Osteocyte (in vitro differentiated cells): ENCODE measurements at regions not wholly inside any gene's neighbourhood (a gene's known extent, or its start where the extent isn't known, plus 50 kb on each side); places are given as distances from the start of the nearest gene placed in this dataset.

Source experiments
- DNase-seq: peaks from one replicate; pipeline ENCODE4 v3.0.0; 2021; ENCODE audit warnings: mixed read lengths; ENCODE audit not compliant: unreplicated experiment; ENCODE audit errors: extremely low spot score
- H3K27ac Mint-ChIP-seq: one replicate; pipeline ENCODE4 v1.8.0; 2021; ENCODE audit warnings: mild to moderate bottlenecking, mixed read lengths; ENCODE audit not compliant: unreplicated experiment
- H3K27me3 Mint-ChIP-seq: one replicate; pipeline ENCODE4 v1.8.0; 2021; ENCODE audit warnings: mixed read lengths; ENCODE audit not compliant: unreplicated experiment
- H3K36me3 Mint-ChIP-seq: one replicate; pipeline ENCODE4 v1.8.0; 2021; ENCODE audit warnings: mixed read lengths; ENCODE audit not compliant: unreplicated experiment
- H3K4me1 Mint-ChIP-seq: one replicate; pipeline ENCODE4 v1.8.0; 2021; ENCODE audit warnings: mixed read lengths; ENCODE audit not compliant: unreplicated experiment
- H3K4me3 Mint-ChIP-seq: one replicate; pipeline ENCODE4 v1.8.0; 2021; ENCODE audit warnings: mild to moderate bottlenecking, moderate library complexity, mixed read lengths; ENCODE audit not compliant: unreplicated experiment
- H3K9me3 Mint-ChIP-seq: one replicate; pipeline ENCODE4 v1.8.0; 2021; ENCODE audit warnings: mixed read lengths; ENCODE audit not compliant: unreplicated experiment
- CTCF ChIP-seq: fragments of 200-600 bp; sonication (generic); IDR thresholded peaks from 2 replicates; pipeline ENCODE4 v1.5.0; 2021; ENCODE audit warnings: antibody characterized with exemption, mild to moderate bottlenecking, moderate library complexity

GRCh38 chr5:40141418-40141817 is 538.3 kb upstream of the PTGER4 start:
- TF ChIP-seq CTCF, result no peak
- Mint-ChIP-seq H3K9me3 (peaks cover 4% of the 10 kb centered on the region), H3K4me3 (no peak overlapping the region), H3K27me3 (peaks cover 58% of the 10 kb centered on the region), H3K27ac (no peak overlapping the region), H3K36me3 (peaks cover 2% of the 10 kb centered on the region), H3K4me1 (no peaks in the 10 kb centered on the region)
- DNase-seq, result no peak

GRCh38 chr5:40137223-40137622 is 542.5 kb upstream of the PTGER4 start:
- Mint-ChIP-seq H3K27me3 (peaks cover 57% of the 10 kb centered on the region), H3K27ac (no peak overlapping the region), H3K9me3 (no peaks in the 10 kb centered on the region), H3K4me1 (no peaks in the 10 kb centered on the region), H3K36me3 (no peaks in the 10 kb centered on the region), H3K4me3 (no peak overlapping the region)
- TF ChIP-seq CTCF, result no peak
- DNase-seq, result no peak

- H3K27ac Mint-ChIP-seq, result no peak overlapping the region
- H3K9me3 Mint-ChIP-seq, result no peaks in the 10 kb centered on the region
- no peaks in the 10 kb centered on the region for H3K36me3 Mint-ChIP-seq
- no peak for DNase-seq
- H3K4me1 Mint-ChIP-seq, result no peaks in the 10 kb centered on the region
- no peak for TF ChIP-seq CTCF
- peaks cover 48% of the 10 kb centered on the region for H3K27me3 Mint-ChIP-seq
- no peak overlapping the region for H3K4me3 Mint-ChIP-seq
Measured at GRCh38 chr5:40134883-40135520, 544.7 kb upstream of the PTGER4 start.

- no peak for DNase-seq
- H3K9me3 Mint-ChIP-seq, result peaks cover 58% of the 10 kb centered on the region
- H3K27me3 Mint-ChIP-seq, result peaks cover 28% of the 10 kb centered on the region
- no peak overlapping the region for H3K4me3 Mint-ChIP-seq
- H3K4me1 Mint-ChIP-seq, result no peaks in the 10 kb centered on the region
- H3K36me3 Mint-ChIP-seq, result peaks cover 8% of the 10 kb centered on the region
- no peak overlapping the region for H3K27ac Mint-ChIP-seq
- TF ChIP-seq CTCF, result no peak
Measured at GRCh38 chr5:40124367-40124766, 555.3 kb upstream of the PTGER4 start.

GRCh38 chr5:40121236-40121635 is 558.5 kb upstream of the PTGER4 start:
- DNase-seq, result no peak
- Mint-ChIP-seq H3K36me3 (peaks cover 4% of the 10 kb centered on the region), H3K4me3 (no peak overlapping the region), H3K27ac (no peak overlapping the region), H3K9me3 (peaks cover 41% of the 10 kb centered on the region), H3K4me1 (no peaks in the 10 kb centered on the region), H3K27me3 (peaks cover 19% of the 10 kb centered on the region)
- TF ChIP-seq CTCF, result no peak
